Heart left ventricle (tissue), 13 donors: ENCODE measurements at regions not wholly inside any gene's neighbourhood (a gene's known extent, or its start where the extent isn't known, plus 50 kb on each side); places are given as distances from the start of the nearest gene placed in this dataset.

Experiments
- CTCF ChIP-seq, 12 donors: fragments of 200-600 bp; sonication (generic) in 4 of 12; IDR thresholded peaks; one replicate each; pipeline versions ENCODE4 v1.5.0 to v1.8.0; 2018 to 2022; ENCODE audit warnings: antibody characterized with exemption in 12 of 12, mild to moderate bottlenecking in 5 of 12
- POLR2A ChIP-seq, 2 donors: fragments of 450-650 bp; IDR thresholded peaks; one replicate each; pipeline ENCODE4 v1.6.1; 2017; ENCODE audit warnings: antibody characterized with exemption in 2 of 2, mild to moderate bottlenecking in 2 of 2, moderate library complexity in 2 of 2
- donor health status: ischemic (EF 13 %, LVEDD 7.1; RV severe dilation, severe dysfunction).
- donor health status: DM: no; HTN: yes; CAD: no.
- donor health status: DM: no; HTN: no; CAD: no.
- donor health status: ischemic (EF 25% LVEDD 6.9; RV normal size, moderate dysfunction).
- donor health status: ischemic (EF 25% LVEDD 5.7; RV mildly dilated, moderate dysfunction).
- donor health status: ischemic (EF 35%, LVEDD 5.7; RV mildly dilated, moderate dysfunction).
- donor health status: nonischemic (EF 11% LVEDD 7.7; RV severe dilation, severe dysfunction).
- donor health status: DM: yes; HTN: yes; CAD: no.
- donor health status: PGD.
- donor health status: ischemic (EF 29% LVEDD 5.4; RV normal size, mild dysfunction).
- donor health status: nonischemic (EF 23%, LVEDD 6.1; RV moderate dilation, normal function).

GRCh38 chr22:16651217-16651616, 58.6 kb upstream of the CCT8L2 start:
- no peak for TF ChIP-seq CTCF (IDR thresholded peaks at IDR 0.05)
- no peak for TF ChIP-seq POLR2A (IDR thresholded peaks at IDR 0.05)
